Inflammatory macrophage treated with lipopolysaccharide for 4 hours (primary cell): ENCODE measurements at regions not wholly inside any gene's neighbourhood (a gene's known extent, or its start where the extent isn't known, plus 50 kb on each side); places are given as distances from the start of the nearest gene placed in this dataset.
"Not testable (repeated sequence)": the region's sequence is repeated elsewhere in the genome, so short reads cannot be mapped to it uniquely, and the experiment has no call there.

ENCODE experiments used
- DNase-seq: peaks from one replicate; pipeline ENCODE4 v3.0.0-alpha.2; 2020

GRCh38 chr4:188383180-188383579, 243.9 kb downstream of the TRIML1 start:
- no peak for DNase-seq

- DNase-seq, result no peak
Observed at GRCh38 chr4:188387179-188387791, 248.0 kb downstream of the TRIML1 start.

GRCh38 chr4:188391349-188391748, 252.1 kb downstream of the TRIML1 start:
- DNase-seq, result not testable (repeated sequence)

- no peak for DNase-seq
Observed at GRCh38 chr4:188396037-188396436, 256.8 kb downstream of the TRIML1 start.

GRCh38 chr4:188399834-188400233, 260.6 kb downstream of the TRIML1 start:
- DNase-seq, result no peak

GRCh38 chr4:188400451-188400850, 261.2 kb downstream of the TRIML1 start:
- no peak for DNase-seq

GRCh38 chr4:188403272-188403671, 264.0 kb downstream of the TRIML1 start:
- DNase-seq, result no peak

- not testable (repeated sequence) for DNase-seq
Observed at GRCh38 chr4:188405071-188405835, 266.0 kb downstream of the TRIML1 start.

- no peak for DNase-seq
Observed at GRCh38 chr4:188408244-188409030, 269.2 kb downstream of the TRIML1 start.

GRCh38 chr4:188409851-188410250, 270.6 kb downstream of the TRIML1 start:
- no peak for DNase-seq

- no peak for DNase-seq
Observed at GRCh38 chr4:188411805-188412204, 272.6 kb downstream of the TRIML1 start.

- no peak for DNase-seq
Observed at GRCh38 chr4:188412499-188412898, 273.3 kb downstream of the TRIML1 start.

- DNase-seq, result no peak
Observed at GRCh38 chr4:188414441-188414840, 275.2 kb downstream of the TRIML1 start.

- DNase-seq, result no peak
Observed at GRCh38 chr4:188417181-188417580, 277.9 kb downstream of the TRIML1 start.

GRCh38 chr4:188423039-188423438, 283.8 kb downstream of the TRIML1 start:
- no peak for DNase-seq

- no peak for DNase-seq
Observed at GRCh38 chr4:188428935-188429334, 289.7 kb downstream of the TRIML1 start.

GRCh38 chr4:188429965-188430364, 290.7 kb downstream of the TRIML1 start:
- DNase-seq, result no peak

GRCh38 chr4:188430384-188430783, 291.1 kb downstream of the TRIML1 start:
- no peak for DNase-seq

GRCh38 chr4:188432328-188432727, 293.1 kb downstream of the TRIML1 start:
- DNase-seq, result no peak

GRCh38 chr4:188433741-188434315, 294.6 kb downstream of the TRIML1 start:
- DNase-seq, result no peak

GRCh38 chr4:188434643-188435042, 295.4 kb downstream of the TRIML1 start:
- DNase-seq, result no peak

GRCh38 chr4:188435381-188435780, 296.1 kb downstream of the TRIML1 start:
- no peak for DNase-seq

GRCh38 chr4:188437535-188437934, 298.3 kb downstream of the TRIML1 start:
- no peak for DNase-seq
